ENCODE measurements at regions not wholly inside any gene's neighbourhood (a gene's known extent, or its start where the extent isn't known, plus 50 kb on each side); places are given as distances from the start of the nearest gene placed in this dataset.

DNA sequence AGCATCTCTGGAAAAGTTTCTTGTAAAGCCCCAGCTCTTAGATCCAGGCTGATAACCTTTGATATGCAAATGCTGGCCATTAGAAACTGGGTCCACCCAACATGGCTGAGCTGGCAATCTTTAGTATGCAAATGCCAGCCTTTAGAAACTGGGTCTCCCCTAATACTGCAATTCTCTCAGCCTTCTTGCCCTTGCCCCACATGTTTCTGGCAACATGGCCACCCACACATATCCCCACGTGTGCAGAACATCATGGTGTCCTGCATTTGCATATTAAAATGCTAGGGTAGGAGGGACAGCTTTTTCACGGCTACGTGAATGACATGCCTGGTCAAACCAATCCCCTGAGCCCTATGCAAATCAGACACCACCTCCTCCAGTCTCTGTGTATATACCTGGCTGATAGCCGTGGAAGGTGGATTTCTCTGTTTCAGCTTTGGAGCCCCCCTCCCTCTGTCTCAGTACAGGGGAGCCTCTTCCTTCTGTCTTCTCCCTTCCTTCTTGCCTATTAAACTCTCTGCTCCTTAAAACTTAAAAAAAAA, 344.0 kb upstream of the NWD2 start:
- H3K36me3 ChIP-seq (ENCODE audit: control insufficient read depth in 3 of 3, insufficient read depth in 2 of 3, low read depth in 1 of 3, low read length in 3 of 3): no peaks in the 10 kb centered on the region
- H3K4me1 ChIP-seq (ENCODE audit: control insufficient read depth in 3 of 3, insufficient read depth in 2 of 3, low read depth in 1 of 3, low read length in 2 of 3): no peaks in the 10 kb centered on the region
- FAIRE-seq: no peak
- H3K9me3 ChIP-seq (ENCODE audit: control insufficient read depth in 2 of 2, insufficient read depth in 1 of 2, low read depth in 1 of 2, low read length in 1 of 2): no peaks in the 10 kb centered on the region
- DNase-seq: no peak
- no peak overlapping the region for H3K27ac ChIP-seq (ENCODE audit: low read depth in 1 of 3, low read length in 2 of 3)
- H3K27me3 ChIP-seq (ENCODE audit: control insufficient read depth in 3 of 3, insufficient read depth in 3 of 3, low read length in 3 of 3): no peaks in the 10 kb centered on the region
- WGBS, 3 donors: 83 to 95% (median 85%) methylated on average over 4 of the region's 4 CpGs
- no peak overlapping the region for H3K4me3 ChIP-seq (ENCODE audit: low read depth in 1 of 3, low read length in 3 of 3)

- H3K4me1 ChIP-seq (ENCODE audit: control insufficient read depth in 3 of 3, insufficient read depth in 2 of 3, low read depth in 1 of 3, low read length in 2 of 3): no peaks in the 10 kb centered on the region
- FAIRE-seq (no peak), DNase-seq (no peak)
- H3K4me3 ChIP-seq (ENCODE audit: low read depth in 1 of 3, low read length in 3 of 3): no peak overlapping the region
- 86 to 98% (median 90%) methylated on average over 3 of the region's 3 CpGs for WGBS, 3 donors
- no peaks in the 10 kb centered on the region for H3K9me3 ChIP-seq (ENCODE audit: control insufficient read depth in 2 of 2, insufficient read depth in 1 of 2, low read depth in 1 of 2, low read length in 1 of 2)
- no peaks in the 10 kb centered on the region for H3K36me3 ChIP-seq (ENCODE audit: control insufficient read depth in 3 of 3, insufficient read depth in 2 of 3, low read depth in 1 of 3, low read length in 3 of 3)
- H3K27ac ChIP-seq (ENCODE audit: low read depth in 1 of 3, low read length in 2 of 3): no peak overlapping the region
- no peaks in the 10 kb centered on the region for H3K27me3 ChIP-seq (ENCODE audit: control insufficient read depth in 3 of 3, insufficient read depth in 3 of 3, low read length in 3 of 3)
Observed at GRCh38 chr4:36904823-36905222, 339.7 kb upstream of the NWD2 start.

- Histone ChIP-seq H3K9me3 (ENCODE audit: control insufficient read depth in 2 of 2, insufficient read depth in 1 of 2, low read depth in 1 of 2, low read length in 1 of 2) (no peaks in the 10 kb centered on the region), H3K4me1 (ENCODE audit: control insufficient read depth in 3 of 3, insufficient read depth in 2 of 3, low read depth in 1 of 3, low read length in 2 of 3) (no peaks in the 10 kb centered on the region), H3K27me3 (ENCODE audit: control insufficient read depth in 3 of 3, insufficient read depth in 3 of 3, low read length in 3 of 3) (no peaks in the 10 kb centered on the region), H3K4me3 (ENCODE audit: low read depth in 1 of 3, low read length in 3 of 3) (no peak overlapping the region), H3K27ac (ENCODE audit: low read depth in 1 of 3, low read length in 2 of 3) (no peak overlapping the region), H3K36me3 (ENCODE audit: control insufficient read depth in 3 of 3, insufficient read depth in 2 of 3, low read depth in 1 of 3, low read length in 3 of 3) (no peaks in the 10 kb centered on the region)
- WGBS, 3 donors: 67 to 84% (median 81%) methylated on average over 5 of the region's 5 CpGs
- DNase-seq: no peak
- FAIRE-seq: no peak
Observed at GRCh38 chr4:36914106-36914505, 330.4 kb upstream of the NWD2 start.

- DNase-seq (no peak), FAIRE-seq (no peak)
- Histone ChIP-seq H3K27me3 (ENCODE audit: control insufficient read depth in 3 of 3, insufficient read depth in 3 of 3, low read length in 3 of 3) (no peaks in the 10 kb centered on the region), H3K4me3 (ENCODE audit: low read depth in 1 of 3, low read length in 3 of 3) (no peak overlapping the region), H3K27ac (ENCODE audit: low read depth in 1 of 3, low read length in 2 of 3) (no peak overlapping the region), H3K36me3 (ENCODE audit: control insufficient read depth in 3 of 3, insufficient read depth in 2 of 3, low read depth in 1 of 3, low read length in 3 of 3) (no peaks in the 10 kb centered on the region), H3K4me1 (ENCODE audit: control insufficient read depth in 3 of 3, insufficient read depth in 2 of 3, low read depth in 1 of 3, low read length in 2 of 3) (no peaks in the 10 kb centered on the region), H3K9me3 (ENCODE audit: control insufficient read depth in 2 of 2, insufficient read depth in 1 of 2, low read depth in 1 of 2, low read length in 1 of 2) (no peaks in the 10 kb centered on the region)
- WGBS, 3 donors: 19 to 45% (median 24%) methylated on average over 2 of the region's 2 CpGs
Observed at GRCh38 chr4:36915717-36916116, 328.8 kb upstream of the NWD2 start.

GRCh38 chr4:36917413-36917812, 327.1 kb upstream of the NWD2 start:
- Histone ChIP-seq H3K4me3 (ENCODE audit: low read depth in 1 of 3, low read length in 3 of 3) (no peak overlapping the region), H3K36me3 (ENCODE audit: control insufficient read depth in 3 of 3, insufficient read depth in 2 of 3, low read depth in 1 of 3, low read length in 3 of 3) (no peaks in the 10 kb centered on the region), H3K27me3 (ENCODE audit: control insufficient read depth in 3 of 3, insufficient read depth in 3 of 3, low read length in 3 of 3) (no peaks in the 10 kb centered on the region), H3K4me1 (ENCODE audit: control insufficient read depth in 3 of 3, insufficient read depth in 2 of 3, low read depth in 1 of 3, low read length in 2 of 3) (no peaks in the 10 kb centered on the region), H3K27ac (ENCODE audit: low read depth in 1 of 3, low read length in 2 of 3) (no peak overlapping the region), H3K9me3 (ENCODE audit: control insufficient read depth in 2 of 2, insufficient read depth in 1 of 2, low read depth in 1 of 2, low read length in 1 of 2) (no peaks in the 10 kb centered on the region)
- DNase-seq: no peak
- 80 to 89% (median 86%) methylated on average over 6 of the region's 6 CpGs for WGBS, 3 donors
- FAIRE-seq: no peak

DNA sequence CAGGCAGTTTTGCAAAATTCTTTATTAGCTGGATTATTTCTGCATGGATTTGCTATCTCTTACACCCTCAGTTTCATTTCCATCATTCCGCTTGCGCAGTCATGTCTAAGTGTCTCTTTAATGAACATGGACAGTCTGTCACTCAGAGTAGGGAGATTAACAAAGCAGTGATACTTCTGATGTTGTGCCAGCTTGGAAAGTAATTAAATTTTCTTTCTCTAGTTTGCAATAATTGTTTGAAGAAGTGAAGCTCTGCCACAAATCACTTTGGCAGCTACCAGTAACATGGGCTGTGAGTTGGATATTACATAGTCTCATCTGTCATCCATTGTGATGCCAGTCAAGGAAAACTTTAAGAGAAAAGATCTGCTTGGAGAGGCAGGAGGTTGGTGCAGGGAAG, 324.8 kb upstream of the NWD2 start:
- FAIRE-seq: no peak
- Histone ChIP-seq H3K4me3 (ENCODE audit: low read depth in 1 of 3, low read length in 3 of 3) (no peak overlapping the region), H3K36me3 (ENCODE audit: control insufficient read depth in 3 of 3, insufficient read depth in 2 of 3, low read depth in 1 of 3, low read length in 3 of 3) (no peaks in the 10 kb centered on the region), H3K4me1 (ENCODE audit: control insufficient read depth in 3 of 3, insufficient read depth in 2 of 3, low read depth in 1 of 3, low read length in 2 of 3) (no peaks in the 10 kb centered on the region), H3K27ac (ENCODE audit: low read depth in 1 of 3, low read length in 2 of 3) (no peak overlapping the region), H3K27me3 (ENCODE audit: control insufficient read depth in 3 of 3, insufficient read depth in 3 of 3, low read length in 3 of 3) (no peaks in the 10 kb centered on the region), H3K9me3 (ENCODE audit: control insufficient read depth in 2 of 2, insufficient read depth in 1 of 2, low read depth in 1 of 2, low read length in 1 of 2) (no peaks in the 10 kb centered on the region)
- 75 to 100% (median 91%) methylated on average over 2 of the region's 2 CpGs for WGBS, 3 donors
- DNase-seq: no peak

- no peak overlapping the region for H3K27ac ChIP-seq (ENCODE audit: low read depth in 1 of 3, low read length in 2 of 3)
- no peaks in the 10 kb centered on the region for H3K9me3 ChIP-seq (ENCODE audit: control insufficient read depth in 2 of 2, insufficient read depth in 1 of 2, low read depth in 1 of 2, low read length in 1 of 2)
- DNase-seq: no peak
- no peaks in the 10 kb centered on the region for H3K4me1 ChIP-seq (ENCODE audit: control insufficient read depth in 3 of 3, insufficient read depth in 2 of 3, low read depth in 1 of 3, low read length in 2 of 3)
- H3K36me3 ChIP-seq (ENCODE audit: control insufficient read depth in 3 of 3, insufficient read depth in 2 of 3, low read depth in 1 of 3, low read length in 3 of 3): no peaks in the 10 kb centered on the region
- FAIRE-seq: no peak
- no peaks in the 10 kb centered on the region for H3K27me3 ChIP-seq (ENCODE audit: control insufficient read depth in 3 of 3, insufficient read depth in 3 of 3, low read length in 3 of 3)
- H3K4me3 ChIP-seq (ENCODE audit: low read depth in 1 of 3, low read length in 3 of 3): no peak overlapping the region
Observed at GRCh38 chr4:36921476-36922216, 322.9 kb upstream of the NWD2 start.

- no peaks in the 10 kb centered on the region for H3K4me1 ChIP-seq (ENCODE audit: control insufficient read depth in 3 of 3, insufficient read depth in 2 of 3, low read depth in 1 of 3, low read length in 2 of 3)
- no peak overlapping the region for H3K27ac ChIP-seq (ENCODE audit: low read depth in 1 of 3, low read length in 2 of 3)
- 69 to 86% (median 84%) methylated on average over 1 of the region's 1 CpG for whole genome bisulfite sequencing, 3 donors
- no peaks in the 10 kb centered on the region for H3K36me3 ChIP-seq (ENCODE audit: control insufficient read depth in 3 of 3, insufficient read depth in 2 of 3, low read depth in 1 of 3, low read length in 3 of 3)
- FAIRE-seq (no peak), DNase-seq (no peak)
- no peaks in the 10 kb centered on the region for H3K9me3 ChIP-seq (ENCODE audit: control insufficient read depth in 2 of 2, insufficient read depth in 1 of 2, low read depth in 1 of 2, low read length in 1 of 2)
- no peaks in the 10 kb centered on the region for H3K27me3 ChIP-seq (ENCODE audit: control insufficient read depth in 3 of 3, insufficient read depth in 3 of 3, low read length in 3 of 3)
- H3K4me3 ChIP-seq (ENCODE audit: low read depth in 1 of 3, low read length in 3 of 3): no peak overlapping the region
Observed at GRCh38 chr4:36930562-36931111, 313.9 kb upstream of the NWD2 start.

DNA sequence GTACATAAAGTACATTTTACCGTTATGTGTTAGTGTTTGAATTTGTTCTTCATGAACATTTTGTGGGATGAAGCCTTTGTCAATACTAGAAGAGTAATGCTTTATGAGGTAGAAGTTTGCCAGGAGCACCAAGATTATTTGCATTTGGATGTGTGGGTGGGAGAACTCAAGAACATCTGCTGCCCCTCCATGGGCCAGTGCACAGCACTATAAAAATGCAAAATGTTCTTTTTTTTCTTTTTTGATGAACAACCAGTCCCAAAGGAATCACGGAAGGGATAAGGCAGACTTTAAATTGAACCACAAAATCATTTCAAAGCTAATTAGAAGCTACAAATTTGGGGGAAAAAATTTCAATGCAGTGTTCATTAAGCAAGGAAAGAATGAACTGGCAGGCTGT, 300.3 kb upstream of the NWD2 start:
- no peak for DNase-seq

More for the DNA sequence above, 300.3 kb upstream of the NWD2 start:
- Histone ChIP-seq H3K27ac (ENCODE audit: low read depth in 1 of 3, low read length in 2 of 3) (no peak overlapping the region), H3K36me3 (ENCODE audit: control insufficient read depth in 3 of 3, insufficient read depth in 2 of 3, low read depth in 1 of 3, low read length in 3 of 3) (no peaks in the 10 kb centered on the region), H3K27me3 (ENCODE audit: control insufficient read depth in 3 of 3, insufficient read depth in 3 of 3, low read length in 3 of 3) (no peaks in the 10 kb centered on the region), H3K4me1 (ENCODE audit: control insufficient read depth in 3 of 3, insufficient read depth in 2 of 3, low read depth in 1 of 3, low read length in 2 of 3) (no peaks in the 10 kb centered on the region), H3K9me3 (ENCODE audit: control insufficient read depth in 2 of 2, insufficient read depth in 1 of 2, low read depth in 1 of 2, low read length in 1 of 2) (no peaks in the 10 kb centered on the region), H3K4me3 (ENCODE audit: low read depth in 1 of 3, low read length in 3 of 3) (no peak overlapping the region)
- WGBS, 3 donors: 84 to 85% (median 84%) methylated on average over 2 of the region's 2 CpGs
- no peak for FAIRE-seq
